Esophagus mucosa (tissue), 1 donor: ENCODE measurements at regions not wholly inside any gene's neighbourhood (a gene's known extent, or its start where the extent isn't known, plus 50 kb on each side); places are given as distances from the start of the nearest gene placed in this dataset.
"Not testable (repeated sequence)": the region's sequence is repeated elsewhere in the genome, so short reads cannot be mapped to it uniquely, and the experiment has no call there.

Source experiments
- ATAC-seq: fragments of 200-7000 bp; cut with Tn5 transposase; one replicate; pipeline ENCODE4 v1.9.1; 2020
- donor health status: DM: yes; HTN: yes; CAD: no.

GRCh38 chr1:90396917-90397316 is 320.2 kb downstream of the BARHL2 start:
- no peak for ATAC-seq

GRCh38 chr1:90394247-90394646 is 322.9 kb downstream of the BARHL2 start:
- ATAC-seq, result no peak

GRCh38 chr1:90393025-90393424 is 324.1 kb downstream of the BARHL2 start:
- ATAC-seq, result no peak

GRCh38 chr1:90391126-90391525 is 326.0 kb downstream of the BARHL2 start:
- ATAC-seq, result no peak

- ATAC-seq, result no peak
Observed at GRCh38 chr1:90387805-90388204, 329.3 kb downstream of the BARHL2 start.

- ATAC-seq, result no peak
Observed at GRCh38 chr1:90386899-90387720, 330.0 kb downstream of the BARHL2 start.

GRCh38 chr1:90384193-90384592 is 332.9 kb downstream of the BARHL2 start:
- ATAC-seq, result no peak

GRCh38 chr1:90382161-90382560 is 334.9 kb downstream of the BARHL2 start:
- no peak for ATAC-seq

- no peak for ATAC-seq
Observed at GRCh38 chr1:90381598-90381997, 335.5 kb downstream of the BARHL2 start.

- no peak for ATAC-seq
Observed at GRCh38 chr1:90371448-90371813, 345.7 kb downstream of the BARHL2 start.

GRCh38 chr1:90370686-90371447 is 346.2 kb downstream of the BARHL2 start:
- ATAC-seq, result no peak

GRCh38 chr1:90362163-90362562 is 354.9 kb downstream of the BARHL2 start:
- no peak for ATAC-seq

- no peak for ATAC-seq
Observed at GRCh38 chr1:90361026-90361425, 356.1 kb downstream of the BARHL2 start.

- ATAC-seq, result no peak
Observed at GRCh38 chr1:90359994-90360393, 357.1 kb downstream of the BARHL2 start.

GRCh38 chr1:90358448-90358847 is 358.7 kb downstream of the BARHL2 start:
- no peak for ATAC-seq

- no peak for ATAC-seq
Observed at GRCh38 chr1:90357995-90358394, 359.1 kb downstream of the BARHL2 start.

GRCh38 chr1:90356991-90357390 is 360.1 kb downstream of the BARHL2 start:
- ATAC-seq, result no peak

- no peak for ATAC-seq
Observed at GRCh38 chr1:90356101-90356500, 361.0 kb downstream of the BARHL2 start.

GRCh38 chr1:90354704-90355103 is 359.8 kb downstream of the ZNF326 start:
- ATAC-seq, result no peak

- ATAC-seq, result no peak
Observed at GRCh38 chr1:90351019-90351418, 356.1 kb downstream of the ZNF326 start.

- no peak for ATAC-seq
Observed at GRCh38 chr1:90349510-90349909, 354.6 kb downstream of the ZNF326 start.

GRCh38 chr1:90348934-90349333 is 354.0 kb downstream of the ZNF326 start:
- no peak for ATAC-seq

GRCh38 chr1:90348459-90348858 is 353.5 kb downstream of the ZNF326 start:
- ATAC-seq, result not testable (repeated sequence)

- ATAC-seq, result peak; percentile 97
Observed at GRCh38 chr1:90347366-90347765, 352.5 kb downstream of the ZNF326 start.
